HG02870 (cell line): ENCODE measurements at regions not wholly inside any gene's neighbourhood (a gene's known extent, or its start where the extent isn't known, plus 50 kb on each side); places are given as distances from the start of the nearest gene placed in this dataset.
"Not testable (repeated sequence)": the region's sequence is repeated elsewhere in the genome, so short reads cannot be mapped to it uniquely, and the experiment has no call there.

Experiments used
- ATAC-seq: cut with Tn5 transposase; IDR thresholded peaks from one replicate; pipeline ENCODE4 v1.9.1; 2021; ENCODE audit warnings: mild to moderate bottlenecking, moderate library complexity; ENCODE audit not compliant: unreplicated experiment

GRCh38 chr17:27200476-27200875 lies 93.4 kb upstream of the WSB1 start:
- ATAC-seq = no peak

DNA sequence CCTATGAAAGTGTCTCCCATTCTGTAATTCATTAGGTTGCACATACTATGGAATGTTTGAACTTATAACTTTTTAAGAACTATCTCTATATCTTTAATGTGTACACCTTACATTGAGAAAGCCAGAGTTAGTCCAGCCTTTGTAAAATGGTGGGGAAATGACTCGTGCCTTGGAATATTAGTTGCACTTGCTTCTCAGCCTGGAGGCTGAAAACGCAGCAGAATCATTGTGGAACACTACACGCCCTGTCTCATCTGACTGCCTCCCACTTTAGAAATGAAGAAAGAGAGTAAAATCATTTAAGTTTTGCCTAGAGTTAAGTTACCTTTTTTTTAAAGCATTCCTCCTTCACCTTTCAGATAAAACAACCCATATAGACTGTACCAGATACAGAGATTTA lies 90.7 kb upstream of the WSB1 start:
- ATAC-seq = no peak

DNA sequence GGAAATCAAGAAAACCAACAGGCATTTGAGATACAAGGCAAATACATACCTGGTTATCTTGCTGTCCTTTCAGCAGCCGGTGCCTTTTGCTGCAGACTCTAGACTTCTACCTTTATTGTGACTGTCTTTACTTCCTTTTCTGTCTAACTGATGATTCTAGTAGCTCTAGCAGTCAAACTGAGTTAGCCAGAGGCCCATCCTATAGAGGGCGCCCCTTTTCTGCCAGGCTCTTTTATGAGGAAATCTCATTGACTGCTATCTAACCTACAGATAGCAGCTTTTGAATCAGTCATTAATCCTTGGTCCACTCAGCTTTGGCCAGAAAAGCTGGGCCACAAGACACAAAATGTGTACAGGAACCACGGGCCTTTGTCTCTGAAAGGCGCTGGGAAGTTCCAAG lies 87.5 kb upstream of the WSB1 start:
- ATAC-seq = no peak

DNA sequence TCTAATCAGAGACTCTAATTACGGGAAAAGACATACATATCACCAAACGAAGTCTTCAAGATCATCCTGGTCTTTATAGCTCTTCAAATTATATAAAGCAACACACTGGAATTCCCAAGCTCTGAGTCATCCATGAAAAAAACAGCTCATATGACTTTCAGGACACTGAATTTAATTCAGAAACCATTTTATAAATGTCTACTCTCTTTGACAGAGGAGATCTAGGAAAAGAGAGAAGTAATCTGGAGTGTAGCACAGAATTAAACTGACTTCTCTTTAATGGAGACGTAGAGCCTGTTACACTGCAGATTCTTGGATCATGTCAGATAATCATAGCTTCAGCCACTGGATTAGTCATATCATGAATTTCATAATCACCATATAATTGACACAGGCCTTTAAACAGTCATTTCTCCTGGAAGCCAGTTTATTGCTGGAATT lies 86.8 kb upstream of the WSB1 start:
- no peak for ATAC-seq

GRCh38 chr17:27208370-27208769 lies 85.5 kb upstream of the WSB1 start:
- not testable (repeated sequence) for ATAC-seq

DNA sequence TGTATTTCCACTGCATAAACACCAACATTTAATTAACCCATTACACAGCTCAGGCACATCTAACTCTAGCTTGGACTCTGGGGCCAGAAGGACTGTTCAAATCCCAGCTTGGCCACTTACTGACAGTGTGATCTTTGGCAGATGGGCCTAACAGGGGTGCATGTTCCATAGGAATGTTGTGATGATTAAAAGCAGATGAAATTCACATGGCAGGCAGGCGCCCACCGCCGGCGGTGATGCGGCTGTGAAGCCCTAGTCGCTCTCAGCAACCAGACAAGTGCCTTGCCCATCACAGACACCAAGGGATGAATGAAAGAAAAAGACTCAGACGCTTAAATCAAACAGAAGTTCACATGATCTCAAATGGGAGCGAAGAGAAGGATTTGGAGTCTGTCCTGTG lies 84.6 kb upstream of the WSB1 start:
- no peak for ATAC-seq

DNA sequence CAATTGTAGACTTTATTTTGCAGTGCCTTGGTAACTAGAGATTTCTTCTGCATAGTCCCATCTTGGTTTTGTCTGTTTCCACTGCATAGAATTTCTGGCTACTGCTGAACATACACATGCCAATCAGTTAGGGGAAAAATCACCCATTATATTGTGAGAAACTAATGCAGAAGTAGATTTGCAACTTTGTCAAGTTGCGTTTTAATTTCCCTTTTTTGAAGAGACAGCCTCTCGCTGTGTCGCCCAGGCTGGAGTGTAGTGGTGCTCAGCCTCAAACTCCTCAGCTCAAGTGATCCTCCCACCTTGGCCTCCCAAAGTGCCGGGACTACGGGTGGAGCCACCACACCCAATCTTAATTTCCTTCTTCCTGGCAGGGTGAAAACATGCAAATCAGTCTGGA lies 83.1 kb upstream of the WSB1 start:
- ATAC-seq = not testable (repeated sequence)

DNA sequence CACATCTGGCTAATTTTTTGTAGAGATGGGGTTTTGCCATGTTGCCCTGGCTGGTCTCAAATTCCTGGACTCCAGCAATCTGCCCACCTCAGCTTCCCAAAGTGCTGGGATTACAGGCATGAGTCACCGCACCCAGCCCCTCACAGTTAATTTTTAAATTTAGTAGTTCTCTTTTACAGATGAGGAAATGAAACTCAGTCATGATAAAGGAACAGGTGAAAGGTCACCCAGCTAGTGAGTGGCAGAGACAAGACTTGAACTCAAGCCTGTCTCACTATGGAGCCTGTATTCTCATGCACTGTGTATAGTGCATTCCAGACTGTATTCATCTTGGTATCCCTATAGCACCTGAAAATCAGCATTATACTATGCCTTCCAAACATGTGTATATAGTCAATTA lies 77.1 kb upstream of the WSB1 start:
- no peak for ATAC-seq

GRCh38 chr17:27217631-27218030 lies 76.3 kb upstream of the WSB1 start:
- peak; percentile 70 for ATAC-seq

DNA sequence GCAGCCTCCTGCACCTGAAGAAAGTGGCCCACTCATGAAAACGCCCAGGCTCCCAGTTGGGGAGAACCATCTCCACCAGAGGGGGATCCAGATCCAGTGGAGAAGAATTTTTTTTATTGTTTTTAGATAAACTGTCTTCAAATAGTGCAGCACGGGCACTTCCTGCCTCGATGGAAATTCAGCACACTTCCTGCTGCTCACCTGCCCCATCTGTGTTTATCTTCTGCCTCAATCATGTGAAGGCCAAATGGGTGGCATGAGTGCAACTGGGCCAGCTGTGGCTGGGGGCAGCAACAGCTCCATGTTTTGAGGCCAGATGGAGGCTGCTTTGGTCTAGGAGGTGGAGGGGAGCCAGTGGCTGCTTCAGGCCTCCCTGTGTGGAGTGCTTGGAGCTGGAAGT lies 75.9 kb upstream of the WSB1 start:
- no peak for ATAC-seq

GRCh38 chr17:27218719-27219488 lies 75.0 kb upstream of the WSB1 start:
- ATAC-seq = peak; percentile 86

DNA sequence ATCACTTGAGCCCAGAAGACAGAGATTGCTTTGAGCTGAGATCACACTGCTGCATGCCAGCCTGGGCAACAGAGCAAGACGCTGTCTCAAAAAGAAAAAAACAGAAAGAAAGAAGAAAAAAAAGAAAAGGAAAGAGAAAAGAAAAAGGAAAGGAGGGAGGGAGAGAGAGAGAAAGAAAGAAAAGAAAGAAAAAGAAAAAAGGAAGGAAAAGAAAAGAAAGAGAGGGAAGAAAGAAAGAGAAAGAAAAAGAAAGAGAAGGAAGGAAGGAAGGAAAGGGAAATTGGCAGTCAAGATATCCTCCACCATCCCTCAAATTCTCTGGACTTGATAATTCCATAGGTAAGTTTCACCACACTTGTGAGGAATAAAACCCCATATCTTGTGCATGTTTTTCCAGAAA lies 71.4 kb upstream of the WSB1 start:
- no peak for ATAC-seq

GRCh38 chr17:27224526-27225315 lies 69.2 kb upstream of the WSB1 start:
- no peak for ATAC-seq

DNA sequence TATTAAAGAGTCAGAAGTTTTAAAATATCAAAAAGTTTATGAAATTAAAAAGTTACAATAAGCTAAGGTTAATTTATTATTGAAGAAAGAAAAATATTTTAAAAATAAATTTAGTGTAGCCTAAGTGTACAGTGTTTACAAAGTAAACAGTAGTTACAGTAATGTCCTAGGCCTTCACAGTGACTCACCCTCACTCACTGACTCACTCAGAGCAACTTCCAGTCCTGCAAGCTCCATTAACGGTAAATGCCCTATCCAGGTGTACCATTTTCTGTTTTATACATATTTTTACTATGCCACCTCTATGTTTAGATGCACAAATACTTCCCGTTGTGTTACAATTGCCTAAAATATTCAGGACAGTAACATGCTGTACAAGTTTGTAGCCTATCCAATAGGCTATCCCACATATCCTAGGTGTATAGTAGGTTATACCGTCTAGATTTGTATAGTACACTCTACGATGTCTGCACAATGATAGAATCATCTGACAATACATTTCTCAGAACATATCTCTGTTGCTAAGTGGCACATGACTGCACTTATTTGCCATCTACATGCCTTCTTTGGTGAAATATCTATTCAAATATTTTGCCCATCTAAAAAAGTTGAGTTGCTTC lies 67.2 kb upstream of the WSB1 start:
- no peak for ATAC-seq

DNA sequence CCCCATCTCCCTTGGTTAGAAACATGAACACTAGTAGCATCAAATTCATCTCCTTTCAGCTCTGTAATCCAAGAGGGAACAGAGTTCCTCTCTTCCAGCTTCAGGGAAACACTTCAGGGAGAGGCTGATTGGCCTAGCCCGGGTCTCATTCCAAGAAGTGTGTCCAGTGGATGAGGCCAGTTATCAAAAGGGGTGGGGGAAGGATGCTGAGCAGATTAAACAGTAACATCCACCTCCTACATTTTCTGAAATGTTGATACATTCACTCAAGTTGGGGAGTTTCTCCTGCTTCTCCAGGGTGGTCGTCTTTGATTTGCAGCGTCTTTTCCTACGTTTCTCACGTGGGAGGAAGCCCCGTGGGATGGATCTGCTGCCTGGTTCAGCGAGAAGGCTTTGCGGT lies 62.9 kb upstream of the WSB1 start:
- ATAC-seq = no peak

- ATAC-seq = no peak
These were observed 61.6 kb upstream of the WSB1 start for GRCh38 chr17:27232328-27232727.

GRCh38 chr17:27233059-27233458 lies 60.9 kb upstream of the WSB1 start:
- no peak for ATAC-seq

DNA sequence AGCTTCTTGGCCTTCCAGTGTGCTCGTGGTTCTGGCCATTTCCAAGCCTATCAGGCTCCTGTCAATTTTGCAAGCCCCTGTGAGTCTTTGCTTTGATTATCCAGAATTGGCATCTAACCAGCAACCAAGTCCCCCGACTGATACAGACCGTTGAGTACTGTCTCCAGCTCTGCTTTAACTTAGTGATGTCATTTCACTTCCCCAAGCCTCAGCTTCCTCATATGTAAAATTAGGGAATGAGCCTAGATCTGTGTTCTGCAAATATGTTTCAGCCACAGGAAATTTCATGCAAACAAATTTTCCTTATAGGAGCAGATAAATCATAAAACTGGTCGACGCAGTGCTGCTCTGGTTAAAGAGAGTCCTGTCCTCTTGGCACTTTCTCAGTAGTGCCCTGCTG lies 60.1 kb upstream of the WSB1 start:
- no peak for ATAC-seq

- ATAC-seq = no peak
These were observed 57.1 kb upstream of the WSB1 start for GRCh38 chr17:27236717-27237315.

DNA sequence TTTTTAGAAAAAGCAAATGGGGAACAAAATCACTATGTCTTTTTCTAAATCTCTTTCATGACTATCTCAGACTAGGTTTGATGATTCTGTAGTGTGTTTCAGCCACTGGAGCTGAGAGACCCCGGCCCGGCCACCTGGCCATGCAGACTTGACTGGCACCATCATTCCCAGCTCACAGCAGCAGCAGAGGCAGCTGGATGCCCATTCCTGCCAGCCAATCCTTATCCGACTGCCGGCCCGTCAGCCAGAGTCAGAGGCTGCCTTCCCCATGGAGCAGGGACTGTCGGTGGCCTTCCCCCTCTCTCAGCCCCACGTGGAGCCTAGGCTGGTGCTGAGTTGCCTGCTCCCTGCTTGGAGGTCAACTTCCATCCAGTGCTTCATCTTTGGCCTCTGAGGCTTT lies 56.0 kb upstream of the WSB1 start:
- ATAC-seq = no peak

DNA sequence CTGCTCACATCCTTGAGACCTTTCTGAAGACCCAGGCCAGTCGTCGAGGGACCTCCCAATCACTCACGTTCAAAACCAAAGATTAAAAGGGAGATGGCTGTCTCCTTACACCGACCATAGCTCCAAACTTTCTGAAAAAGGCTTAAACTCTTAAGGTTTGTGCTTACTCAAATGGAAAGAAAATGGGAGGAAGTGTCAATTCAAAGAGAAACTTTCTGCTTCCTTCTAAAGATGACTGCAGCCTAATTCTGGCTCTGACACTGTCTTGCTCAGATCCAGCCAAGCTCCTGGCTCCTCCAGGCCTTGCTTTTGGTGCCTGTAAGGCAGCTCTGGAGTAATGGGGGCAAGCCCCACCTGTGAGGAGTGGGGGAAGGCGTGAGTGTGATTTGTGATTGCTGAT lies 54.9 kb upstream of the WSB1 start:
- ATAC-seq = peak; percentile 65

DNA sequence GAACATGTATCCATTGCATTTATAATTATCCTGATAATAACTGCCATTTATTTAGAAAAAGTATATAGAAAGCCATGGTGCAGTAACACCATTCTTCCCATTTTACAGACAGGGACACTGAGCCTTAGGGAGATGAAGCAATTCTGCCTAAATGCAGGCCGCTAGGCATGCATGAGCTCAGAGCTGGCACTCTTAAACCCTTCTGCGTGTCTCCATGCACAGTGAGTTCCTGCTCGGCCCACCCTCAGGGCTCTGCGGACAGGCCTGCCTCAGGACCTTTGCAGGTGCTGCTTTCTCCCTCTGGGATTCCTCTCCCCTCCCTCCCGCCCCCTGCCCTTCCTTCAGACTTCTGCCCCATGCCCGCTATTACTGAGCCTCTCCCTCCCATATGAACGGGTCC lies 54.3 kb upstream of the WSB1 start:
- no peak for ATAC-seq
